ENCODE measurements at regions not wholly inside any gene's neighbourhood (a gene's known extent, or its start where the extent isn't known, plus 50 kb on each side); places are given as distances from the start of the nearest gene placed in this dataset.

GRCh38 chr13:33490461-33491327 is 205.1 kb upstream of the STARD13 start:
- Histone ChIP-seq H3K27me3 (no peaks in the 10 kb centered on the region), H3K9me3 (replicated peaks) (no peaks in the 10 kb centered on the region), H3K27ac (no peak overlapping the region), H3K4me1 (peaks cover 19% of the 10 kb centered on the region), H3K36me3 (no peaks in the 10 kb centered on the region), H3K4me3 (no peak overlapping the region)
- DNase-seq: no peak

- DNase-seq: no peak
- no peak overlapping the region for H3K27ac ChIP-seq
Measured at GRCh38 chr13:33493672-33494365, 208.3 kb upstream of the STARD13 start.

GRCh38 chr13:33494596-33495204 is 209.1 kb upstream of the STARD13 start:
- DNase-seq: peak; percentile 53 to 68
- H3K4me3 ChIP-seq: no peak overlapping the region
- H3K27me3 ChIP-seq: no peaks in the 10 kb centered on the region
- H3K27ac ChIP-seq: peak overlapping the region; percentile 51
- peaks cover 19% of the 10 kb centered on the region for H3K4me1 ChIP-seq
- H3K36me3 ChIP-seq: no peaks in the 10 kb centered on the region
- H3K9me3 ChIP-seq (replicated peaks): no peaks in the 10 kb centered on the region

More at GRCh38 chr13:33493672-33494365, 208.3 kb upstream of the STARD13 start:
- peaks cover 19% of the 10 kb centered on the region for H3K4me1 ChIP-seq
- H3K4me3 ChIP-seq: no peak overlapping the region
- no peaks in the 10 kb centered on the region for H3K9me3 ChIP-seq (replicated peaks)
- H3K36me3 ChIP-seq: no peaks in the 10 kb centered on the region
- no peaks in the 10 kb centered on the region for H3K27me3 ChIP-seq

GRCh38 chr13:33496336-33496735 is 210.8 kb upstream of the STARD13 start:
- Histone ChIP-seq H3K36me3 (no peaks in the 10 kb centered on the region), H3K4me3 (no peak overlapping the region), H3K27me3 (no peaks in the 10 kb centered on the region), H3K4me1 (peaks cover 19% of the 10 kb centered on the region), H3K9me3 (replicated peaks) (no peaks in the 10 kb centered on the region; the same call in 1 of the 2 replicates), H3K27ac (no peak overlapping the region)
- no peak for DNase-seq

GRCh38 chr13:33497146-33497845 is 211.7 kb upstream of the STARD13 start:
- no peak for DNase-seq
- Histone ChIP-seq H3K27me3 (no peaks in the 10 kb centered on the region), H3K9me3 (replicated peaks) (no peaks in the 10 kb centered on the region; the same call in 1 of the 2 replicates), H3K27ac (no peak overlapping the region), H3K4me1 (peaks cover 19% of the 10 kb centered on the region), H3K36me3 (no peaks in the 10 kb centered on the region), H3K4me3 (no peak overlapping the region)

- H3K27me3 ChIP-seq: no peaks in the 10 kb centered on the region
- DNase-seq: no peak
- peaks cover 2% of the 10 kb centered on the region; the same call in 1 of the 2 replicates for H3K36me3 ChIP-seq
- no peak overlapping the region for H3K27ac ChIP-seq
- no peak overlapping the region for H3K4me3 ChIP-seq
- peaks cover 5% of the 10 kb centered on the region; the same call in 1 of the 2 replicates for H3K4me1 ChIP-seq
- H3K9me3 ChIP-seq (replicated peaks): peaks cover 9% of the 10 kb centered on the region
Measured at GRCh38 chr13:33508060-33508459, 222.5 kb upstream of the STARD13 start.

- DNase-seq: no peak
- Histone ChIP-seq H3K27me3 (no peaks in the 10 kb centered on the region), H3K4me1 (peaks cover 15% of the 10 kb centered on the region), H3K36me3 (peaks cover 2% of the 10 kb centered on the region; the same call in 1 of the 2 replicates), H3K27ac (no peak overlapping the region), H3K9me3 (replicated peaks) (peaks cover 9% of the 10 kb centered on the region), H3K4me3 (no peak overlapping the region)
Measured at GRCh38 chr13:33509642-33510229, 224.2 kb upstream of the STARD13 start.

- Histone ChIP-seq H3K4me3 (no peak overlapping the region), H3K9me3 (replicated peaks) (peaks cover 9% of the 10 kb centered on the region), H3K27me3 (no peaks in the 10 kb centered on the region), H3K27ac (no peak overlapping the region), H3K4me1 (peaks cover 18% of the 10 kb centered on the region), H3K36me3 (peaks cover 2% of the 10 kb centered on the region; the same call in 1 of the 2 replicates)
- no peak for DNase-seq
Measured at GRCh38 chr13:33510350-33510970, 224.9 kb upstream of the STARD13 start.

- no peak overlapping the region for H3K27ac ChIP-seq
- peaks cover 18% of the 10 kb centered on the region for H3K4me1 ChIP-seq
- peaks cover 4% of the 10 kb centered on the region; the same call in 1 of the 2 replicates for H3K9me3 ChIP-seq (replicated peaks)
- no peaks in the 10 kb centered on the region for H3K27me3 ChIP-seq
- H3K4me3 ChIP-seq: no peak overlapping the region
- H3K36me3 ChIP-seq: no peaks in the 10 kb centered on the region; the same call in 1 of the 2 replicates
- DNase-seq: peak in 1 of 2 experiments; percentile 26
Measured at GRCh38 chr13:33512880-33513554, 227.5 kb upstream of the STARD13 start.

GRCh38 chr13:33514362-33514761 is 228.8 kb upstream of the STARD13 start:
- no peaks in the 10 kb centered on the region; the same call in 1 of the 2 replicates for H3K36me3 ChIP-seq
- no peaks in the 10 kb centered on the region for H3K9me3 ChIP-seq (replicated peaks)
- H3K4me3 ChIP-seq: no peak overlapping the region
- no peaks in the 10 kb centered on the region for H3K27me3 ChIP-seq
- H3K27ac ChIP-seq: no peak overlapping the region
- peaks cover 26% of the 10 kb centered on the region for H3K4me1 ChIP-seq
- peak; percentile 25 to 62 for DNase-seq

- peaks cover 33% of the 10 kb centered on the region for H3K4me1 ChIP-seq
- H3K36me3 ChIP-seq: no peaks in the 10 kb centered on the region; the same call in 1 of the 2 replicates
- no peaks in the 10 kb centered on the region for H3K27me3 ChIP-seq
- DNase-seq: no peak
- no peaks in the 10 kb centered on the region for H3K9me3 ChIP-seq (replicated peaks)
- H3K27ac ChIP-seq: no peak overlapping the region
- no peak overlapping the region for H3K4me3 ChIP-seq
Measured at GRCh38 chr13:33515146-33515545, 229.6 kb upstream of the STARD13 start.

GRCh38 chr13:33518452-33518851 is 232.9 kb upstream of the STARD13 start:
- peak; percentile 92 to 97 for DNase-seq
- Histone ChIP-seq H3K36me3 (no peaks in the 10 kb centered on the region), H3K4me3 (peak overlapping the region; percentile 48), H3K27ac (peak overlapping the region; percentile 92; the same call in 1 of the 2 replicates), H3K4me1 (peaks cover 46% of the 10 kb centered on the region), H3K27me3 (no peaks in the 10 kb centered on the region), H3K9me3 (replicated peaks) (no peaks in the 10 kb centered on the region)
